Fibroblast of skin of abdomen (primary cell): ENCODE measurements at regions not wholly inside any gene's neighbourhood (a gene's known extent, or its start where the extent isn't known, plus 50 kb on each side); places are given as distances from the start of the nearest gene placed in this dataset.

Experiments used
- DNase-seq: peaks from one replicate; pipeline ENCODE4 v3.0.0-alpha.2; 2013

DNA sequence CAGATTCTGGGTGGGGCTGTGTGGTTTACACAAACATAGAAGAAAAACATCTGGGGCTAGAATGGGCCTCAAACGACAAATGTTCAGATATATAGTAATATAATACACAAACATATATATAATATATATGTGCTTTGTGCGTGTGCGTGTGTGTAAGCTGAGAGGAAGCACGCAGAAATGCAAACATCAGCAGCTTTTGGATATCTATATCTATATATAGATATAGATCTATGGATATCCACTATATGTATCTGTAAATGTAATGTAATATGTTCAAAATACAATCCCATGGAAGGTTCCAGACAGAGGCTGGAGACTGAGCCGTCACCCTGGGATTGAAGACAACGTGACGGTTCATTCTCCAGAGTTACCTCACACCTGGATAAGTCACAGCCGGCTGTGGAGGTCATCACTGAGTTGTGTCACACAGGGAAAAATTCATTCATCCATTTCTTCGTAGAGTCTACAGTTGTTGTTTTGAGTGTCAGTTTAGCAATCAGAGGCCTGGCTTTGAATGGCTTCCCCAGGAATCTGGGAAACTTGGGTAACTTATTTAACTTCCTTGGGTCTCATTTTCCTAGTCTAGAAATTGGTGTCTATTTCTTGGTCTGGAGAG is 123.0 kb upstream of the CPEB4 start:
- DNase-seq: no peak

- no peak for DNase-seq
Measured at GRCh38 chr5:173765661-173766060, 122.5 kb upstream of the CPEB4 start.

- DNase-seq: no peak
Measured at GRCh38 chr5:173767574-173768266, 120.4 kb upstream of the CPEB4 start.

DNA sequence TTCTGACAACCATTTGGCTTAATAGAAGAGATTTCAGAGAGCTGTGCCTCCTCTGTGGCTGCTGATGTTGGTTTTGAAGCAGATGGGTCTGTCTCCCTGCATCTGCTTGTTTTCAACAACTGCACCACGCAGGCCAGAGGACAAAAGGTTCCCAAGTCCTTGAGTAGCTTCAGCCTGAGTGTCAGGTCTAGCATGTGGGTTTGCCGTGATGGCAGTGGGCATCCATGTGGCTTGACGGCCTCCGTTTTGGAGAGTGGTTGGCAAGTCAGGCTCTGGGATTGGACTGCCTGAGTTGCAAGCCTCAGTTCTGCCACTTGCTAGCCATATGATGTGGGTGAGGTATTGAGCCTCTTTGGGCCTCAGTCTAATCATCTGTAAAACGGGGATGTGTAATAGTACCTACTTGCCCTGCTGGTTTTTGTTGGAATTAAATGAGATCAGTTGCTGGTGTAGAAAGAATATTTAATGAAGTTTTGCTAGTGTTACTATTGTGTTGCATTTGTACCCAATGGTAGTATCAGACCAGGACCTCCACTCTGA is 119.8 kb upstream of the CPEB4 start:
- no peak for DNase-seq

- DNase-seq: no peak
Measured at GRCh38 chr5:173768891-173769290, 119.3 kb upstream of the CPEB4 start.

DNA sequence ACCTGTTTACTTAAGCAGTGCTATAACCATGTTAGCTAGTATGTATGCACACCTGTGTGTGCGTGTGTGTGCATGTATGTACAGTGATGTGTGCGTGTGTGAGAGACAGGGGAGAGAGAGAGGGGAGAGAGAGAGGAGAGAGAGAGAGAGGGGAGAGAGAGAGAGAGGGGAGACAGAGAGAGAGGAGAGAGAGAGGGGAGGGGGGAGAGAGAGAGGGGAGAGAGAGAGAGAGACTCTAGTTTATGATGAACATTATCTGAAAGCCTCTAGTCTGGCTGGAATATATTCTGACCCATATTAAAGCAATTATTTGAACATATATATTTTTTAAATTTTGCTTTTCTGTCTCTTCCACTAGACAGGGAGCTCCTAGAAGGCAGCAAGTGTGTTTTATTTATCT is 117.5 kb upstream of the CPEB4 start:
- no peak for DNase-seq

DNA sequence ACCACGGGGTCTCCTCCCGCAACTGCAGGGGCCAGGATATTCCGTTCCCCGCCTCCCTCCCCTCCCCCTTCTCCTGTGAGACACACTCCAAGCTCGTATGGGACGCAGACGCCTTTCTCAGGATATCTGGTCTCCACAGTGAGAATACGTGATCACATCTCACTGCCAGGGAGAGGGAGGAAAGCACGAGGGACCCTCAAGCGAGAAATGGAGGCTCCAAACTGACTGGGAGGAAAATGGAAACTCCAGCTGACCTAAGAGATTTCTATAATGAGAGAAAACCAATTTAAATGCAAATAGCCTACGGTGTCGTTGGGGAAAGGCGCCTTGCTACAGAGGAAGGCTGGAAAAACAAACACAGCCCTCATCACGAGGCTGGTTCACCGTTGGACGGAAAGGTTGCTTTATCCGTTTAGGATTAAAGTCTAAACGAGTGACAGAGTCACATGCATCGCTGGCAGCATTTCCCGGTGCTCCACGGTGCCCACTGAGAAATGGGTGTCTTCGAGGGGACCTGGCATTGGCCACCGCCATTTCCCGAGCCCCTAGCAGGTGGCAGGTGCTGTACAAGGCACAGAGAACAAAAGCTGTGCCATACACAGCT is 116.9 kb upstream of the CPEB4 start:
- DNase-seq: peak; percentile 11

- DNase-seq: no peak
Measured at GRCh38 chr5:173771725-173772383, 116.3 kb upstream of the CPEB4 start.

GRCh38 chr5:173772384-173773059 is 115.6 kb upstream of the CPEB4 start:
- no peak for DNase-seq

- no peak for DNase-seq
Measured at GRCh38 chr5:173774271-173774761, 113.8 kb upstream of the CPEB4 start.

- no peak for DNase-seq
Measured at GRCh38 chr5:173775261-173776197, 112.6 kb upstream of the CPEB4 start.

- no peak for DNase-seq
Measured at GRCh38 chr5:173777149-173777548, 111.0 kb upstream of the CPEB4 start.

DNA sequence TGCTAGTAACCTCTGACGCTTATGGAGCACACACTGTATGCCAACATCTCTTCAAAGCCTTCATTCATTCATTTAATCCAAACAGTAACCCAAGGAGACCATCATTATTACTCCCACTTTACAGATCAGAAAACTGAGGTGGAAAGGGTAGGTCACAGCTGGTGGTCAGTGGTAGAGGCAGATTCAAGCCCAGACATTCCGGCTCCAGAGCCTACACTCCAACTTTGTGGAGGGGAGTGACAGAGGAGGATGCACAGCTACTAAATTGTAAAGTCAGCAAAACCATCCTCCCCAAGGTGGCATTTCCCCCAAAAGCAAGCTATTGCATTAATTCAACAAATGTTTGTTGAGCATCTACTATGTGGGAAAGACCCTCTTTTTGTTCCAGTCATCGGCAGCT is 110.5 kb upstream of the CPEB4 start:
- no peak for DNase-seq

GRCh38 chr5:173778152-173778782 is 109.9 kb upstream of the CPEB4 start:
- no peak for DNase-seq

DNA sequence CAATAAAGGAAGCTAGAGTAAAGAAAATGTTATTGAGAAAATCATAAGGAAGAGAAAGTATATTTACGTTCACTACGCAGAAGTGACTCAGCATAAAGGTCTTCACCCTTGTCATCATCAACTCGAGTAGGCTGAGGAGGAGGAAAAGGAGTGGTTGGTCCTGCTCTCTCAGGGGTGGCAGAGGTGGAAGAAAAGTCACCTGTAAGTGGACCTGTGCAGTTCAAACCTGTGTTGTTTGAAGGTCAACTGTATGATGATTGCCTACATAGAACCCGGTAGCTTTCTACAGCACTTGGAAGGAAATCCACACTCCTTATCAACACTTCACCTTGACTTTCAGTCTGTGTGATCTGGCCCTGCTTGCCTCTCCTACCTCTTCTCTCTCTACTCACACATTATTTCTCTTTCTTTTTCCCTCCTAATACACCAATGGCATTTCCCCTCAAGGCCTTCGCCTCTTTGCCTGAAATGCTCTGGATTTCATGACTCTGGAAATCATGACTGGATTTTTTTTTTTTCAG is 109.3 kb upstream of the CPEB4 start:
- no peak for DNase-seq

DNA sequence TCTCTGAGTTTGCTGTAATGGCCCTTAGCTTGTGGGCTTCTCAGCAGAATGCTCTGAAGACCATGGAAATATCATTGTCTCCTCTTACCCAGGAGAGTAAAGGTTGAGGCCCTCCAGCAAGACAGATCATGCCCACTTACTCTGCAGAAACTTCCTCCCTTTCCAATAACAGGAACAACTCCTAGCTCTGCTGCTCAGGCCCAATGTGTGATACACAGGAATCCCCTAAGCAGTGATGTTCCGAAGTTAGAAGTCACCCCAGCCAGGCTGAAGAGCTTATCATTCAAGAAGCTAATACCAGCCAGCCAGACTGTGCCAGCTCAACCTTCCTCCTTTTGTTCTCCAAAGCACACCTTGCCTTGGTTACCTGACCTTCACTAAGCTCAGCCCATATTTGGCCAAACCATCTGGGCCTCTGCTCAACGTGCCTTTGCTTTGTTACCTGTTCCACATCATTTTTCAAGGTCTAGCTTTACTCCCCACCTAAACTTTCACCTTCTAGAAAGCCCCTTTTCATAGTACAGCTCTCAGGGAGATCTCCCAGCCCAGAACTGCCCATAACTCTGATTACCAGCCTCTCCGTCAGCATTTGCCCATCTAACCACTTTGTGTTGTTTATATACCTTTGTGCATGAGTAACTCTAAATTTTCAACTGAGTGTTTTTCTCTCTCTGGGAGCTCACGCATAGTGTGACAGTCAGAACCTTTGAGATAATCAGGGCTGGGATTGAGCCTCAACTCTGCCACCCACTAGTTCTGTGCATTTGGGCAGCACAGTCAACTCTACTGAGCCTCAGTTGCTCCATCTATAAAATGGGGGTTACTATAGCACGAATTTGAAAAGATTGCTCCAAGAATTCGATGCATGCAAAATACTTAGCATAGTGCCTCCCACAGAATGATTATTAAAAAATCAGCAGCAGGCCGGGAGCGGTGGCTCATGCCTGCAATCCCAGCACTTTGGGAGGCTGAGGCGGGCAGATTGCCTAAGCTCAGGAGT is 107.6 kb upstream of the CPEB4 start:
- no peak for DNase-seq

GRCh38 chr5:173781432-173781815 is 106.7 kb upstream of the CPEB4 start:
- peak; percentile 3 for DNase-seq

GRCh38 chr5:173781816-173782670 is 106.1 kb upstream of the CPEB4 start:
- peak; percentile 77 for DNase-seq
